Neural progenitor cell (in vitro differentiated cells): ENCODE measurements at regions not wholly inside any gene's neighbourhood (a gene's known extent, or its start where the extent isn't known, plus 50 kb on each side); places are given as distances from the start of the nearest gene placed in this dataset.

Experiments
- EZH2 ChIP-seq: fragments of 200-600 bp; sonication (generic); IDR thresholded peaks from 2 replicates; pipeline ENCODE4 v1.6.1; 2017; ENCODE audit warnings: antibody characterized with exemption, mild to moderate bottlenecking, moderate library complexity
- EZH2phosphoT487 ChIP-seq: fragments of 200-600 bp; sonication (generic); IDR thresholded peaks from 2 replicates; pipeline ENCODE4 v1.6.1; 2017; ENCODE audit warnings: antibody characterized with exemption
- TF ChIP-seq, protein P1 (sequence below): fragments of 200-600 bp; sonication (generic); IDR thresholded peaks from 2 replicates; pipeline ENCODE4 v1.5.1; 2017; ENCODE audit warnings: antibody characterized with exemption, mild to moderate bottlenecking

DNA sequence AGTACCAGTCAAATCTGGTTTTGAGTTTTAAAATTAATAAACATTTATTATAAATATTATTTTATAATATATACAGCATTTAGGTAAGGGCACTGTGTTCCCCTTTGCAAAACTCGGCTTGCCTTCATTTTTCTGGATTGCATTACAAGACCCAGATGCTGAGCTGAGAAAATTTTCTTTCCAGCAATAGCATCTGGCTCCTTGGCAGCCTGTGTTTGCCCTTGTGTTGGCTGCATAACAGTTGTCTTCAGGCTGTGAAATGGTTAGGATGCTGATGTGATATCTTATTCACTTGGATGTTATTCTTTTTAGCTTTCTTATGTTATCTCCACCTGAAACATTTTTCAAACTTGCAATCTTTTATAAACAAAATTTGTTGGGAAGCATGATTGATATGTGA, 784.4 kb downstream of the DACH1 start:
- TF ChIP-seq, protein P1, sequence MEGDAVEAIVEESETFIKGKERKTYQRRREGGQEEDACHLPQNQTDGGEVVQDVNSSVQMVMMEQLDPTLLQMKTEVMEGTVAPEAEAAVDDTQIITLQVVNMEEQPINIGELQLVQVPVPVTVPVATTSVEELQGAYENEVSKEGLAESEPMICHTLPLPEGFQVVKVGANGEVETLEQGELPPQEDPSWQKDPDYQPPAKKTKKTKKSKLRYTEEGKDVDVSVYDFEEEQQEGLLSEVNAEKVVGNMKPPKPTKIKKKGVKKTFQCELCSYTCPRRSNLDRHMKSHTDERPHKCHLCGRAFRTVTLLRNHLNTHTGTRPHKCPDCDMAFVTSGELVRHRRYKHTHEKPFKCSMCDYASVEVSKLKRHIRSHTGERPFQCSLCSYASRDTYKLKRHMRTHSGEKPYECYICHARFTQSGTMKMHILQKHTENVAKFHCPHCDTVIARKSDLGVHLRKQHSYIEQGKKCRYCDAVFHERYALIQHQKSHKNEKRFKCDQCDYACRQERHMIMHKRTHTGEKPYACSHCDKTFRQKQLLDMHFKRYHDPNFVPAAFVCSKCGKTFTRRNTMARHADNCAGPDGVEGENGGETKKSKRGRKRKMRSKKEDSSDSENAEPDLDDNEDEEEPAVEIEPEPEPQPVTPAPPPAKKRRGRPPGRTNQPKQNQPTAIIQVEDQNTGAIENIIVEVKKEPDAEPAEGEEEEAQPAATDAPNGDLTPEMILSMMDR, result no peak
- TF ChIP-seq EZH2 (no peak), EZH2phosphoT487 (no peak)
